ENCODE measurements at regions not wholly inside any gene's neighbourhood (a gene's known extent, or its start where the extent isn't known, plus 50 kb on each side); places are given as distances from the start of the nearest gene placed in this dataset.

DNA sequence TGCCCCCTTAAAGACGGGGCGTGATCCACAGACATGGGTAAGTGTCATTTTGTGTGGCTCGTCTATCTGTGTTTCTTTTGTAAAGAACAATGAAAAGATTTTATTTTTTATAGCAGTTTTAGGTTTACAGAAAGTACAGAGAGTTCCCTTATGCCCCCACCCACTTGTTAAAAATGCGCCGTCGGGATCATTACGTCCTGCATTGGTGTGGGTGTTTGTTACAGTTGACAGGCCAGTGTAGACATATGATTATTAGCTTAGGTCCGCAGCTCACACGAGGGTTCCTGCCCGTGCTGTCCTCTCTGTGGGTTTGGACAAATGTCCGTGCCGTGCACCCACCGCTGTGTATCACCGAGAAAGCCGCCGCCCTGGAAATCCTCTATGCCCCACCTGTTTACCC, 50.5 kb downstream of the RGS12 start:
- no peak for DNase-seq (ENCODE audit: extremely low read depth in 1 of 11, low read depth in 9 of 11, low spot score in 4 of 11)

DNA sequence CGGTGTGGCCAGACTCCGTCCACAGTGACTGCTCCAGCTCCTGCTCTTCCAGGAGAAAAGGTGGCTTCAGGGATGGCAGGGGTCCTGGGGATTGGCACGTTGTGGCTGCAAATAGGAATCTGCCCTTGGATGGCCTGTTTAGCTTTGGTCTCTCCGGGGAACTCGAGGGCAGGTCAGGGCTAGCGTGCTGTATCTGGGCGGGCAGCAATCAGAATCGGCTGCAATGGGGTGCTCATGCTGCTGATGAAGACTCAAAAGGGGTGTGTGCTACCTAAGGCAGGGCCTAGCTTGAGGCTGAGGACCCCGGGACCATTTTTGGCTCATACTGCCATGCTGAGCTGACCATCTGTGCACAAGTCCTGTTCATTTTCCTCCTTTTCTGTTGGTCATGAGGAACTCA, 51.3 kb downstream of the RGS12 start:
- DNase-seq (ENCODE audit: extremely low read depth in 1 of 11, low read depth in 9 of 11, low spot score in 4 of 11) = no peak

DNA sequence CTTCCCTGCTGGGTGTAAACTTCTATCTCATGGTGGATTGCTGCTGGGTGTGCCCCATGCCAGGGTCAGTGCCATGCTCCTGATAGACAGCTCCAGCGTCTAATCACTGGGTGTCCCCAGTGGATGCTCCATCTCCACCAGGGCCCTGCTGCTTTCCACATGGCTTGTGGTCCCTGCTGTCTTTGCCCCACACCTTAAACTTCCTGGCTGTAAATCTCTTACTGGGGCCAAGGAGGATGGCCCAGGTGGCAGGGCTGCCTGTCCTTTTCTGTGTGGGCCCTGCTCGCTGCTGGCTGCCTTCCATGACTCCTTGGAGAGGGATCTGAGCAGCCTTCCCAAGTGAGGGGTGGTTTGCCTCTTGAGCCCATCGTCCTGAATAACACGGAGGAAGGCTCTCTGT, 51.8 kb downstream of the RGS12 start:
- no peak for DNase-seq (ENCODE audit: extremely low read depth in 1 of 11, low read depth in 9 of 11, low spot score in 4 of 11)

DNA sequence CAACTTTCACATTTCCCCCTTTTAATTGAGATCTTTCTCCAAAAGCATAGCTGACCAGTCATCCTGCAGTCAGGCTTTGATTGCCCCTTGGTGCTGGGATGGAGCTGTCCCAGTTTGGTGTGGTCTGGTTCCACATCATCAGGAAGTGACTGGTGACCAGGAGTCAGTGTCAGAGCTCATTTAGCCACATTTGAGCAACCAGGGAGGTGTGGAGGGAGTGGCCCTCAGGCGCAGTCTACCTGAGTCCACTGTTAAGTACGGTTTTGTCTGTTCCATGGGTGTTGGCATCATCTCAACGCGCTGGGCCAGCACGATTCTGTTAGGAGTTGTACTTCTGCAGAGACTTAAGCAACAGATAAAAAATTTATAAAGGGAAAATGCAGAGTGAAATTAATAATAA, 52.6 kb downstream of the RGS12 start:
- no peak for DNase-seq (ENCODE audit: extremely low read depth in 1 of 11, low read depth in 9 of 11, low spot score in 4 of 11)

DNA sequence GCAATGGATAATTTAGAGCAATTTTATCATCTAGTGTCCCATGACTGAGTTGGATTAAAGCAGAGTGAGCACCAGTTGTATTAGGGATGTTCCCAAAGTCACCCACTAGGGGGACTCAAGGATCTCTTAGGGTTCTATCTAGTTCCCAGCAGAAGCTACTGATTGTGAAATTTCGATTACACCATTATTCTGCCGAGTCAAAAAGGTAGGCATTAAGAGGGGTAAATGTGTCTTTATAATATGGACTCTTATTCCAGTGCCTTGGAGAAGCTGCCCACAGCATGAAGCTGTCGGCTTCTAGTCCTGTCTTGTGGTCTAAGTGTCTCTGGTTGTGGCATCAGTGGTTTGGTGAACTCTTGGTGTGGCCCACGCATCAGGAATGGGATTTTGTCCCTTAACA, 53.3 kb downstream of the RGS12 start:
- peak in 10 of 11 donors; percentile 40 to 77 (median 58) for DNase-seq (ENCODE audit: extremely low read depth in 1 of 11, low read depth in 9 of 11, low spot score in 4 of 11)

DNA sequence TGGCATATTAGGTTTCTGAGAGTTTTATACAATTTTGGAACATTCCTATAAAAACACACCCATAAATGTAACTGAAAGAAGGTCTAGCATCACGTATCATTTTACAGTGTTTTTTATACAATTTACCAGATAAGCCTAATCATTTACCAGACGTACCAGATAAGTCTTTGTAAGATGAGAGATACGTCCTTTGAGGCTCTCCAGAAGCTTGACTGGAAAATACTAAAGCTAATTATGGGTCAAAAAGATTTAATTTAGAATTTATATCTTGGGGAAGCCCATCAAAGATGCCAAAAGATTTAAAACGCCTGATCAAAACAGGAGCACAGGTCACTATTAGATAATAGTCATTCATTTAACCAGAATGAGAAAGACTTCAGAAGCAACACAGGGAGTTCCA, 55.0 kb downstream of the RGS12 start:
- DNase-seq (ENCODE audit: extremely low read depth in 1 of 11, low read depth in 9 of 11, low spot score in 4 of 11) = no peak

DNA sequence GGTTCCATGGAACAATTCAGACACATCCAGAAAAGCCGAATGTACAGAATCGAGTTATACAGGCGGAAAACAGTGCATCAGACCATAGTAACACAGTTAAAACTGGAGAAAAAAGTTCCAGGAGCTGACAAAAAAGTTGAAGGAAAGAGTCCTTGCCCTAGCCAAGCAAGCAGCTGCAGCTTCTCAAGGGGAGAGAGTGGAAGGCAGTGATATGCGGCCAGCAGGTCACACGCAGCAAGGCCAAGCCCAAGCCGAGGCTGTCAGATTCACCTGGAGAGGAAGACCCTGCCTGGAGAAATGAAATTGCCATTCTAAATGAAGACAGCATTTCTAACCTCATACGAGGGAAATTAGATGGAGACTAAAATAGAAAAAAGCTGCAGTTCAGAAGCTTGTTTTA, 55.8 kb downstream of the RGS12 start:
- DNase-seq (ENCODE audit: extremely low read depth in 1 of 11, low read depth in 9 of 11, low spot score in 4 of 11) = no peak

DNA sequence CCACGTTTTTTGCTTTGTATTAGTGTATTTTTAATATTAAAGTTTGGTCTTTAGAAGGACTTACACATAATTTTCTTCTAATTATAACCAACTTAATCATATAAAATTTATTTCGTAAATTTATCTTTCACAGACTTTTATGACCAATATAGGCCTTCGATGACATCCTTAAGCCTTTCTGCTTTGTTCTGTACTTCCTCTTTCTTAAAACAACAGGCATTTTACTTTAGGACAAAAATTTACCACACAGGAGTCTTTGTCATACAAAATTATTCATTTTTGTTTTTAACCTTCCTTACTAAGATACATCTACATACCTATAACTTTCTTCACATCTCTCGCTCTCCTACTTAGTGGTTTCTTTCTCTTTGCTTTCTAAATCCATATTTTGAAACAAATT, 56.3 kb downstream of the RGS12 start:
- no peak for DNase-seq (ENCODE audit: extremely low read depth in 1 of 11, low read depth in 9 of 11, low spot score in 4 of 11)

DNA sequence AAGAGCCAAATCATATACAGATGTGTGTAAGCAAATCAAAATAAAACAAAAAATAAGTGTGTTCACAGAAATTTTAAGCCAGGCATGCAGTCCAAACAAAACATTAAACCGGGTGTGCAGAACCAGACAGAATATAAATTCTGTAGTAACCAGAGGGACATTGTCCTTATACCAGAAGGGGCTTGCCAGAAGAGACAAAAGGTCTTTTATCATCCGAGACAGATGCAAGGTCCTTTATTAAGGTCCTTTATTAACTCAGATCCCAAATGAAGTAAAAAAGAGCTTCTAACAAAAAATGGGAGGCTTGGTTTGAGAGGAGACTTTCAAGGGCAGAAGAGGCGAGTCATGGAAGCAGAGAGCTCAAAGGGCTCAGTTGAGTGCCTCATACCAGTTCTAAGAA, 59.2 kb downstream of the RGS12 start:
- no peak for DNase-seq (ENCODE audit: extremely low read depth in 1 of 11, low read depth in 9 of 11, low spot score in 4 of 11)

DNA sequence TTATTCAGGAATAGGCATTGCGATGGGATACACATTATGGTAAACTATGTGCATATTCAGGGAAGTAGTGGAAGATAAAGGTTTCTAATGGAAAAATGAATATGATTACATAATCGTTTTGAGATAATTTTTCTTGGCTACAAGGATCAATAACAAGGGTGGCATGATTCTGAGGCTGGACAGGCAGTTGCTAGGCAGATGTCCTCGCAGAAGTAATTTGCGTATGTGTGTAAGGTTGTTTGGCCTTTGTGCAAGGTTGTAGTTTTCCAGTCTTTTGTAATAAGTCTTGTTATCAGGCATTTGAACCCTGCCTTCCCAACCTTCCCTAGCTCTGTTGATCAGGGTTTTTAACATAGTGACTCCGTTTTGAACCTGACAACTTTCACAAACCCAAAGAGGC, 59.7 kb downstream of the RGS12 start:
- DNase-seq (ENCODE audit: extremely low read depth in 1 of 11, low read depth in 9 of 11, low spot score in 4 of 11) = no peak

DNA sequence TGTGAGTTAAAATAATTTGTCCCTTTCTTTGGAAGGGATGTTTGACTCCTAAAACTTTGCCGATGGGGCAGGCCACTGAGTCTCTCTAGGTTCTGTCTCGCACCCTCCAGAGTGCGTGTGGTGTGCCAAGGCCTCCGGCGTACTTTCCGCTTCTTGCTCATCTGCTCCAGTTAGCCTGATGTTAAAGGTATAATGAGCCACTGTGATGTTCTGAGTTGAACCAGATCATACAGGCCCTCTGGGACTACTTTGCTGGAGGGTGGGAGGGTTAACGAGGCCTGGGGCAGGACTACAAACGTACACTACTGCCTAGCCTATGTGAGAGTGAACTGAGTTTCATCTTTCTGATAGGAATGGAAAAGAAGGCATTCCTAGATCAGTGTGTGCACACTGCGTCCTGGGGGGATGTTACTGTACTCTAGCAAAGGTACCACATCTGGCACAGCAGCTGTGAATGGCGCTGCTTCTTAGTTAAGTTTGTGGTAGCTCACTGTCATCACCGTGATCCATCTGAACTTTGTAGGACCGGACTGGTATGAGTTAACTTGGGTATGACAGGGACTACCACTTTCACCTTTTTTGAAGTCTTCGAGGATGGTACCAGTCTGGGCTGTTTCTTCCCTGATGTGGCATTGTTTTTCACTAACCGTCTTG, 60.2 kb downstream of the RGS12 start:
- DNase-seq (ENCODE audit: extremely low read depth in 1 of 11, low read depth in 9 of 11, low spot score in 4 of 11) = no peak

DNA sequence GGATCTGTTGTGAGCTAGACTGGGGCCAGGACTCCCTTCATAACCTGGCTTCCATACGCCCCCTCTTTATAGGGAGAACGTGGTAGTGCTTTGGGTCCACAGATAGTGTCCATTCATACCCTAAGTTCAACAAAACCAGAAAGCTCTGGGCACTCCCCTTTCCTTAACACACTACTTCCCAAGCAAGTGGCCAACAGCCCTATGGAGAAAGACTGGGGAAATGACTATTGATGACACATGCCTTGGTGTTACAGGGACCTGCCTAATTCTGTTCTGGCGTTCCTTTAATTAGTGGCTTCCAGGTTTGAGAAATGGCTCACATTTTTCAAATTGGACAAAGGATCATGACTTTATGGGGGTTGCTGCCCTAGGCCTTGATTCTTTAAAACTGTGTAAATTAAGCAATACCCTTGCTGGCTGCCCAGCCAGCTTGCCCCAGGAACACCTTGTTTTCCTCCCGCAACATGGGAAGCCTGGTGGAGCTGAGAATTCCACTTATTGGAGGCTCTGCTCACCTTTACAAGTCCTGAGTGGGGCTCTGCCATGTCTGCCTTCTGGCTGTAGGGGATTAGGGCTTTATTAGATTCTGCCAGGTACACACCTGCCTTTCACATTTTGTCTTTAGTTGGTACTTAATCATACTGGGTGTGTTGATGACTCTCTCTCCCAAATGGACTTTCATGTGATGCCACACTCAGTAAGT, 61.1 kb downstream of the RGS12 start:
- no peak for DNase-seq (ENCODE audit: extremely low read depth in 1 of 11, low read depth in 9 of 11, low spot score in 4 of 11)

DNA sequence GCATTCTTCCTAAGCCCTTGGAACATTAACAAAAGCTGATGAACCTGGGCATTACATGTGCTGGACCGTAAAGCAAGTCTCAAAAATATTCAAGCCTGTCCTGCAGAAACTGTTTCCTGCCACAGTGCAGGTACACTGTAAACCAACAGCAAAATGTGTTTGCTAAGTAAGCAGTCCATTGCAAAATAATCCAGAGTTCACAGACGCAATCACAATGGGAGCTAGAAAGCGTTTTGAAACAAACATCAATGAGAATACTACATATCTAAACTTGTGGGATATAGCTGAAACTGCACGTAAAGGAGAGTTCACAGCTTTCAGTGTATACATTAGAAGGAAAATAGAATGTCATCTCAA, 61.6 kb downstream of the RGS12 start:
- DNase-seq (ENCODE audit: extremely low read depth in 1 of 11, low read depth in 9 of 11, low spot score in 4 of 11) = no peak

DNA sequence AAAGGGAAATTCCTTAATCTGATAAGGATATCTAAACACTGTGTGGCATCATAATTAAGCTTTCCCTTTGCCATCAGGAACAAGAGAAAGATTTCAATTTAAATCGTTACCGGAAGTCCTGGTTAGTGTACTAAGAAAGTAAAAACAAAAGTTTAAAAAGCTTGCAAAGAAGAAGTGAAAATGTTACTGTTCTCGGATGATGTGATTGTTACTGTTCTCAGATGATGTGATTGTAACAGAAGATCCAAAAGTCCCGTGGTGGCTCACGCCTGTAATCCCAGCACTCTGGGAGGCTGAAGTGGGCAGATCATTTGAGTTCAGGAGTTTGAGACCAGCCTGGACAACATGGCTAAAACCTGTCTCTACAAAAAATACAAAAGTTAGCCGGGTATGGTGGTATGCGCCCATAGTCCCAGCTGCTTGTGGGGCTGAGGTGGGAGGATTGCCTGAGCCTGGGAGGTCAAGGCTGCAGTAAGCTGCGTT, 62.5 kb downstream of the RGS12 start:
- no peak for DNase-seq (ENCODE audit: extremely low read depth in 1 of 11, low read depth in 9 of 11, low spot score in 4 of 11)

DNA sequence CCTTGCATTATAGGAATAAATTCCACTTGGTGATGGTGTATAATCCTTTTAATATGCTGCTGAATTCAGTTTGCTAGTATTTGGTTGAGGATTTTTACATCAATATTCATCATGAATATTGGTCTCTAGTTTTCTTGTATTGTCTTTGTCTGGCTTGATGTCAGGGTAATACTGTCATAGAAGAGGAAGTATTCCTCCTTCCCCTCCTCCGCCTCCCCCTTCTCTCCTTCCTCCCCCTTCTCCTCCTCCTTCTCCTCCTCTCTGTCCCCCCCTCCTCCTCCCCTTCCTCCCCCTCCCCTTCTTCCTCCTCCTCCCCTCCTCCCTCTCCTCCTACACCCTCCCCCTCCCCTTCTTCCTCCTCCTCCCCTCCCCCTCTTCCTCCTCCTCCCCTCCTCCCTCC, 65.8 kb downstream of the RGS12 start:
- no peak for DNase-seq (ENCODE audit: extremely low read depth in 1 of 11, low read depth in 9 of 11, low spot score in 4 of 11)

DNA sequence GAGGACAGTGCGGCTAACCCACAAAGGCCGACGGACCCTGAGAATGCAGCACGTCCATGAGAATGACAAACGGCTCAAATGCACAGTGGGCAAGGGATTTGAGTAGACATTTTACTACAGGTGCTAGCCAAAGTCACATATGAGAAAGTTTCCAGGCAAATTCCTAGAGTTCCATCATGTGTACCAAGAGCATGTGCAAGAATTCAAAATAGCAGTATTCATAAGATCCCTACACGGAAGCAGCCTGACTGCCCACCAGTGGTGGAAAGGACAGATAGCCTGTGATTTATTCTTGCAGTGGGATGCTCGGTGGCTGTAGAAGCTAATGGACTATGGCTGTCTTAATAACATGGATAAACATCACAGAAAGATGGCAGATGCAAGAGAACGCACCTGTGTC, 68.0 kb downstream of the RGS12 start:
- DNase-seq (ENCODE audit: extremely low read depth in 1 of 11, low read depth in 9 of 11, low spot score in 4 of 11) = peak in 2 of 11 donors; percentile 41 to 50

DNA sequence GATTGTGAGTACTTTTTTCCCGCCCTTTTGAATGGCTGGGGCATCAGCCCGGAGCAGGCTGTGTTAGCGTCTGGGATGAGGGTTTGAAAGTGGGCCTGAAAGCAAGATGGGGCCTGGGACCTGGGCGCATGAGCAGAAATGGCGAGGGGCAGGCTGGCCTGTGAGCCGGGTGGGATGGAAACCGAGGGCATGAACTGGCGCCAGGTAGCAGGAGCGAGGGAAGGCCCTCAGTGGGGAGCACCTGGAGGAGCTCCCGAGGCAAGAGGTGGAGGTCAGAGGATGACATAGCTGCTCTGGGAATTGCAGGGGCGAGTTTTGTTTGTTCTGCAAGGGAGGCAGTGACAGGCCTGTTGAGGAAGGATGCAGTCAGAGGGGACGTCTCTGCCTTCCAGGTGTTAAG, 68.6 kb downstream of the RGS12 start:
- no peak for DNase-seq (ENCODE audit: extremely low read depth in 1 of 11, low read depth in 9 of 11, low spot score in 4 of 11)

DNA sequence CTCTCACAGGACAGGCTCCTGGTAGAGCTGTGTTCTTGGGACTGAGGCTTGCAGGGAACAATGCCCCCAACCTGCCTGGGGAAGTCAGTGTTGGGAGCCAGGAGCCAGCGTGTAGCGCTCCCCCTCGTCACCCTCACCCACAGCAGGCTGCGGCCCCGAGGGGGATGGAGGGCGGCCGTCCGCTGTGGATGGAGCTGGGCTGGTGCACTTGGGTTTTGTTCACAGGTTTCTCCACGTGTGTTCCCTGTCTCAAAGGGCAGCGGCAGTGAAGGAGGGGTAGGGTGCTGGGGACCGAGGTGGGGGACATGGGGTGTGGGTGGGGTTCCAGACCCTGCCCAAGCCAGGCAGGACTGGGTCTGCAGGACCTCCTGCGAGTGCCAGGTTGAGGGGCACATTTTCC, 69.1 kb downstream of the RGS12 start:
- no peak for DNase-seq (ENCODE audit: extremely low read depth in 1 of 11, low read depth in 9 of 11, low spot score in 4 of 11)

DNA sequence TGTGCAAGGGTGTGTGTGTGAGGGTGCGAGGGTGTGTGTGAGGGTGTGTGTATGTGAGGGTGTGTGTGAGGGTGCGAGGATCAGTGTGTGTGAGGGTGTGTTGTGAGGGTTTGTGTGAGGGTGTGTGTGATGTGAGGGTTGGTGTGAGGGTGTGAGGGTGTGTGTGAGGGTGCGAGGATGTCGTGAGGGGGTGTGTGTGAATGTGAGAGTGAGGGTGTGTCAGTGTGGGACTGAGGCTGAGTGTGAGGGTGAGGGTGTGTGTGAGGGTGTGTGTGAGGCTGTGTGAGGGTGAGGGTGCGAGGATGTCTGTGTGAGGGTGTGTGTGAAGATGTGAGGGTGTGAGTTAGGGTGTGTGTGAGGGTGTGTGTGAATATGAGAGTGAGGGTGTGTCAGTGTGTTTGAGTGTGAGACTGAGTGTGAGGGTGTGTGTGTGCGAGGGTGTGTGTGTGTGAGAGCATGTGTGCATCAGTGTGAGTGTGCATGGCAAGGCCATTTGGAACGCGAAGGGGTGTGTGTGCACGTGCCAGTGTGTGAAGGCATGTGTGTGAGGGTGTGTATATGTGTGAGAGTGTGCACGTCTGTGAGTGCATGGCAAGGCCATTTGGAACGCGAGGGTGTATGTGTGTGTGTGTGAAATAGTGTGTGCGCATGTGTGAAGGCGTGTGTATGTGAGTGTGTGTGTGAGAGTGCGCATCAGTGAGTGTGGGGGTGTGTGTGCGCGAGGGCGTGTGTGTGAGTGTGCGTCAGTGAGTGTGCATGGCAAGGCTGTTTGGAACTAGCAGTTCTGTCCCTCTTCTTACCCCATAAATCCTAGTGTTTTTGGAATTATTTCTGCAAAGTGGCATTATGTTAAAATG, 69.8 kb downstream of the RGS12 start:
- no peak for DNase-seq (ENCODE audit: extremely low read depth in 1 of 11, low read depth in 9 of 11, low spot score in 4 of 11)

DNA sequence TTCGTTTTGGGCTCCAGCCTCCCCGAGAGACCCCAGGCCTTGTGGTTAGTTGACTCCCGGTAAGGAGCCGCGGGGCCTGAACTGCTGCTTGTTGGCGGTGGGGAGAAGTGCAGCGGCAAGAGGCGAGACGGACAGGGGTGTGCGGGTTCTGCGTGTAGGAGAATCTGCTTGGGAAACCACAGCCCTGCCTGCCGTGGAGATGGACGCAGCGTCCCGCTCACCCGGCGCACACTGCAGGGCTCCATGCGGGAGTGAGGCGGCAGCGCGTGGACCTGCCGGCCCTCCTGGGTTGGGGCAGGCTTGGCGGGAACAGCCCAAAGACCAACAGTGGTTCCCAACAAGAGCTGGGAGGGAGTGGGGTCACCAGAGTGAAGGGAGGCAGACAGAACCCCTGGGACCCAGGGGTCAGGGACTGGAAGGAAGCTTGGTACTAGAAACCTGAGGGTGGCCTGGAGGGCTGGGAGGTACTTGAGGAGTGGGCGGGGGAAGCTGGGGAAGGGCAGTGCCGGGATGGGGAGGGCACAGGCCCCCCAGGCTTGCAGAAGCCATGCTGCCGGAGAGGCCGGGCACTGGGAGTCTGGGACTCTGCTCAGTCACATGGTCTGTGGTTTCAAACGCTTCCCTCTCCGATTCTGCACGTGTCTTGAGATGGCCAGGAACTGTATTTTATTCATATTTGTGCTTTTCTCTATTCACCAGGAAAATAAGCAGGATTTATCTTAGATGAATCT, 70.8 kb downstream of the RGS12 start:
- no peak for DNase-seq (ENCODE audit: extremely low read depth in 1 of 11, low read depth in 9 of 11, low spot score in 4 of 11)

Measured in renal cortex interstitium (tissue), 11 donors.